NCI-H510A treated with DMSO at 0.1 percent for 48 hours (cell line): ENCODE measurements at regions not wholly inside any gene's neighbourhood (a gene's known extent, or its start where the extent isn't known, plus 50 kb on each side); places are given as distances from the start of the nearest gene placed in this dataset.

Experiments used
- DNase-seq: peaks from one replicate; lab custom pipeline; 2025; lab: John Stamatoyannopoulos, UW

DNA sequence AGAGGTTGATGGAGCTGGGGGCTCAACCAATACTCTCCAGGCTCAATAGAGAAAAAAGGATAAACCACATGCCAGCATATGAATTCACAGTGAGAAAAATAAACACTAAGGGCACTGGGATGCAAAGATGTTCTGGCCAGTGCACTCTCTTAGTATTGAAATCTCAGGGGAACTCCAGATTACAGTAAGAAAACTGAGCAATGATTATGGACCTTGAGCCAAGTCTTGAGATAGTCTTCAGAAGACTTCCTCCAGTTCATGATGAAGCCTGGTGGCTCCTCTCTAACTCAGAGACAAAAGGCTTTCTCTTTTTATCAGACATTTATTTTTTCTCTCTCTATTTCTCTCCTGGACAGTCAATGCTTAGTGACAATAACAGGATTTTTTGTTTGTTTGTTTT lies 139.8 kb upstream of the SPEF2 start:
- no peak for DNase-seq

DNA sequence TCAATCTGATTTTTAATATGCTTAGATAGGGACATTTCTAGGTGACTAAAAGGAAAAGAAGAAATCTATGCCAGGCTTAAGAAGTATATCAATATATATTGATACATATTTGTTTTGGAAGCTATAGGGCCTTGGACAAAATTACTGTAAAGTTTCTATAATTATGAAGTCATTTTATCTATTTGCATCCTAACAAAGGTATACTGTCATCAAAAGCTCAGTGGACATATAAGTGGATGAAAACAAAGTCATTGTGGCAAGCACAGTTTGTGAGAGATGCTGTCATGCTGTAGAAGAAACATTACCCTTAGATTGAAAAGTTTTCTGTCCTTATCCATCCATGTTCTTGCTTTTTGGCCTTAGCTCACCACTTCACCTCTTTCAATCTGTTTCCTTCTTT lies 140.3 kb upstream of the SPEF2 start:
- no peak for DNase-seq

GRCh38 chr5:35476797-35477196 lies 140.9 kb upstream of the SPEF2 start:
- no peak for DNase-seq

DNA sequence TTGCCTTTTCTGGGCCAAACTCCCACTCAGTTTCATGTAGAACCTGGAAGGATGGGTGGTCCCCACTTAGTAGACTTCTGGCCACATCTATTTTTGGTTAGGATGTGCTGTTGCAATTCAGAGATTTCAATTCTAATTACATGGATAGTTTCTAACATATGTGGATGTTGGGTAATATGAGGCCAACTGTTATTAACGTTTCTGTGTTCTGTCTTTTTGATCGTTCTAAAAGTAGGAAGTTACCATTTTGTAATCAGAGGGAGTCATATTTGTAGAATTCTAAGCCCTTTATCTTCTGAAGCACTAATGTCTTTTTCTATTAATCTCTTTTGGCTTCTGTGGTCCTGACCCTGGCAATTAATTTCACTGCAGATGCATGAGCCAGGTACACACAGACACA lies 141.6 kb upstream of the SPEF2 start:
- DNase-seq = no peak

- no peak for DNase-seq
Measured at GRCh38 chr5:35473589-35473988, 144.1 kb upstream of the SPEF2 start.

DNA sequence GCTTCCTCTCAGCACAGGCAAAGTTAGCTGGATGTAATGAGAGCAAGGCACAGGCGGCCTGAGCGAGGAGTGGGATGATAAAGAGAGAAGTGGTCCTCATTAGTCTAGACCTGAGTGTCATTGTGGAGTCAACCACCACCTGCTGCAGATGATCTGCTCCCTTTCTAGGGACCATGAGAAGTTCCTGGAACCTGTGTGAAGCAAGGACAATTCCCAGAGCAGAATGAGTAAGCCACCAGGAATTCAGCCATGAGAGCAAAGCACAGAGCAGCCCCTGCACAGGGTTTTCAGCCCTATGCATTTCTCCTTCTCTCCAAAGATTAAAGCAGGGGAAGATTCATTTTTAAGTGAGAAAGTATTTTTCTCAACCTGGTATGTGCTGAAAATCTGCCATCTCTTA lies 146.8 kb upstream of the SPEF2 start:
- no peak for DNase-seq

- DNase-seq = no peak
Measured at GRCh38 chr5:35468811-35469210, 148.9 kb upstream of the SPEF2 start.

GRCh38 chr5:35466746-35467145 lies 150.9 kb upstream of the SPEF2 start:
- DNase-seq = no peak

GRCh38 chr5:35464757-35465156 lies 152.9 kb upstream of the SPEF2 start:
- no peak for DNase-seq

- DNase-seq = no peak
Measured at GRCh38 chr5:35461530-35461929, 156.1 kb upstream of the SPEF2 start.

DNA sequence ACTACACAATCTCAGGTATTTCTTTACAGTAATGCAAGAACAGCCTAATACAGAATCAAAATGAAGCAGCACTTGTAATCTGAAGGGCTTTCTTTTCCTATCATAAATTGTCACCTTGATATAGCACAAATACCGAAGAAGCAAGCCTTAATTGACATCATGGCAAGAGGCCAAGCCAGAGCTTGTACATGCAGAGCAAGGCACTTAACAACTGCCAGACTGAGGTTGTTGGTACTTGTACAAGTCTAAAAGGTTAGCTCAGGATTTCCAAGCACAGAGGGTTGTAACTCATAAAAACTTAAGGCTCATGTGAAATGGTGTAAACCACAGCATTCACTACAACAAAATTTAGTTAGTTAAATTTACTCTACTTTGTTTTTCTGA lies 158.8 kb upstream of the SPEF2 start:
- no peak for DNase-seq

- no peak for DNase-seq
Measured at GRCh38 chr5:35457912-35458823, 159.5 kb upstream of the SPEF2 start.

- no peak for DNase-seq
Measured at GRCh38 chr5:35456506-35456905, 161.2 kb upstream of the SPEF2 start.

DNA sequence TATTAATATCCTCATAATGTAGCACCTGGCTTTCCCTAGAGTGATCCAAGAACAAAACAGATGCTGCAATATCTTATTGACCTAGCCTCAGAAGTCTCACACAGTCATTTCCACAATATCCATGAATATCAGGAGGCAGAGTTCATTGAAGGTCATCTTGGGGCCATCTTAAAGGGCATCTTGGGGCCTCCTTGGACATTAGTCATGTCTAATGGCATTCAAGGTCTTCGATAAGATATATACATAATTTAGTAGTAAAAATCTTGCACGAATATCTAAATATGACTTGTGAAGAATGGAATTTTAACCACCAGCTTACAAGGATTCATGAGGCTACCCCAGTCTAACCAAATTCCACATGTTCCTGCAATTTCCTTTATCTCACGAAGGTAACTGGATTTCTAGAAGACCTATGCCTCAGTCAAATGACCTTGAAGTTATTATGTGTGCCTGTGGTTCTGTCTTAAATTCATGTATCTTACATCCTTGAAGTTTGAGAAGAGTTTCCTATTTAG lies 163.6 kb upstream of the SPEF2 start:
- no peak for DNase-seq

DNA sequence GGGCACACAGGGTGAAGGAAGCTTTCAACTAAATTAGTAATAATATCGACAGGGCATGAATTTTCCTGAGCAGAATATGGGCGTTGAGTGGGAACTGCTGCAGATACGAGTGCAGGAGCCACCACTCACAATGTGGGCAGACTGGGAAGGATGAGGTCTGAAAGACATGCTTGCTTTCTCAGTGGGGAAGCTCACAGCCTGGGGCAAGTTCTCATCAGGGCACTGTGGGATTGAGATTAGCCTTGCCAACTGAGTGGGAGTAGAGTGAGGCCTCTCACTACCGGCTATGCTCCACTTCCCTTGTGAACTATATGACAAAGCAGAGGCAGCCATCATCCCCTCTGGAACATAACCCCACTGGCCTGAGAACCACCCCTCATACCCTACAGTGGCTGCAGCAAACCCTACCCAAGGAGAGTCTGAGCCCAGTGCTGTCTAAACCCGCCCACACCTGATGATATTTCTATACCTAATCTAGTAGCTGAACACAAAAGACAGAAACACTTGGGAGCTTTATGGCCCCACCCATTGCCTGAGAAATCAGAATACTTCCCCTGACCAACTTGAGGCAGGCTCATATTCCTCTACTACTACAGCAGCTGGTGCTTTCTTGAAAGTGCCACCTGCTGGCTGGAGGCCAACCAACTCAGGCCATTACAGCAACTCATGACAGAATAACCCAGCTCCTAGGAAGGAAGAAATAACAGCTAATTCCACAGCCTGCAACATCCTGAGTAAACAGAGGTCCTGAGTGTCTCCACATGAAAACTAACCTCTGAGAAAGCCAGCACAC lies 173.7 kb upstream of the SPEF2 start:
- no peak for DNase-seq

DNA sequence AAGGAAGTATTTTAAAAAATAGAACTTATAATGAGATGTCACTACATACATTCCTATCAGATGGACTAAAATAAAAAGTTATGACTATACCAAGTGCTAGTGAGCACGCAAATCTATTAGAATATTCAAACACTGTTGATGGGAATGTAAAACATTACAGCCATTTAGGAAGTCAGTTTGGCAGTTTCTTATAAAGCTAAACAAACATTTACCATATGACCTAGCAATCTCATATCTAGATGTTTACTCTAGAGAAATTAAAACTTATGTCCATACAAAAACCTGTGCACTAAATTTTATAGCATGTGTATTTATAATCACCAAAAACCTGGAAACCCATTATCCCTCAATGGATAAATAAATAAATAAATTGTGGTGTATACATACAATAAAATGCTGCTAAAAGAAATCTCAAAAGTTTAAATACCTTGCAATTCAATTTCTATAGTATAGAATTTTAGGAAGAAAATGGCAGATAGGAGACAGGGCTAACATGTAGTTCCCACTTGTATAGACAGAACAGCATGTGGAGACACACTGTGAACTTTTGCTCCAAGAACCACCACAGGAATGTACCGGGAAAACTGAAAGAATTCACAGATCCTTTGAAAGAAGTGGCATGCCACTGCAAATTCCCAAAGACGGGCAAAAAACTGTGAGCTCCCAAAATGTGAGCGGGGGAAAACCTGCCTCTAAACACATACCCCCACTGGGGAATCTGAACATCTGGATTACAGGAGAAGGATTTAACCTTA lies 174.6 kb upstream of the SPEF2 start:
- no peak for DNase-seq

DNA sequence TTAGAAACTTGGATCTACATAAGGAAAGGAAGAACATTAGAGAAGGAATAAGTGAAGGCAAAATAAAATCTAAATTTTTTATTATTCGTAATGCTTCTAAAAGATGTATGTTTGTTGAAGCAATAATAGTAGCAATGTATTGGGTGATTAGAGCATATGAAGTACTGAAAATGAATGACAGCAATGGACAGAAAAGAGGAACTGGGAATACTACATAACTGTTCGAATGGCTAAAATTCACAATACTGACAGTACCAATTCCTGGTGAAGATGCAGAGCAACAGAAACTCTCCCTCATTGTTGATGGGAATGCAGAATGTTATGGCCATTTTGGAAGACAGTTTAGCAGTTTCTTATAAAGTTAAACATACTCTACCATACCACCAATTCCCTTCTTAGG lies 177.3 kb upstream of the SPEF2 start:
- no peak for DNase-seq

DNA sequence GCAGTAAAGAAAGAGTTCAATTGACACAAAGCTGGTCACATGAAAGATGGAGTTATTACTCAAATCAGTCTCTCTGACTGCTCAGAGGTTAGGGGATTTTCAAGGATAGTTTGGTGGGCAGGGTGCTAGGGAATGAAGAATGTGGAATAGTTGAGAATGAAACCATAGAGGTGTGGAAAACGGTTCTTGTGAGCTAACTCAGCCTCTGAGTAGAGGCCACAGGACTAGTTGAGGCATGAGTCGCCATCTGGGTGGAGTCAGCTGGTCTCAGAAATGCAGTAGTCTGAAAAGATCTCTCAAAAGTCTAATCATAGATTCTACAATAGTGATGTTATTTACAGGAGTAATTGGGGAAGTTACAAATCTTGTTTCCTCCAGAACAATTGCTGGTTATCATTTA lies 178.9 kb upstream of the SPEF2 start:
- no peak for DNase-seq

DNA sequence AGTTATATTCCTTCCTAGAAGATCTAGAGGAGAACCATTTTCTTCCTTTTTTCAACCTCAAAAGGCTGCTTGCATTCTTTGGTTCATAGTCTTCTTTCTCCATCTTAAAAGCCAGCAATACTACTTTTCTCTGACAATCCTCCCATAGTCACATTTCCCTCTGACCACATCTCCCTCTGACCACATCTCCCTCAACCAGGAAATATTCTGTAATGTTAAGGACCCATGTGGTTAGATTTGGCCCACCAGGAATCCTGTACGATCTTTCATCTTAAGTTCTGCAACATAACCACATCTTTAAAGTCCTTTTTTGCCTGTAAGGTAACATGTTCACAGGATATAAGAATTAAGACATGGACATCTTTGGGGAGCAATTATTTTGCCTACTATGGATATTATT lies 179.4 kb upstream of the SPEF2 start:
- DNase-seq = no peak

DNA sequence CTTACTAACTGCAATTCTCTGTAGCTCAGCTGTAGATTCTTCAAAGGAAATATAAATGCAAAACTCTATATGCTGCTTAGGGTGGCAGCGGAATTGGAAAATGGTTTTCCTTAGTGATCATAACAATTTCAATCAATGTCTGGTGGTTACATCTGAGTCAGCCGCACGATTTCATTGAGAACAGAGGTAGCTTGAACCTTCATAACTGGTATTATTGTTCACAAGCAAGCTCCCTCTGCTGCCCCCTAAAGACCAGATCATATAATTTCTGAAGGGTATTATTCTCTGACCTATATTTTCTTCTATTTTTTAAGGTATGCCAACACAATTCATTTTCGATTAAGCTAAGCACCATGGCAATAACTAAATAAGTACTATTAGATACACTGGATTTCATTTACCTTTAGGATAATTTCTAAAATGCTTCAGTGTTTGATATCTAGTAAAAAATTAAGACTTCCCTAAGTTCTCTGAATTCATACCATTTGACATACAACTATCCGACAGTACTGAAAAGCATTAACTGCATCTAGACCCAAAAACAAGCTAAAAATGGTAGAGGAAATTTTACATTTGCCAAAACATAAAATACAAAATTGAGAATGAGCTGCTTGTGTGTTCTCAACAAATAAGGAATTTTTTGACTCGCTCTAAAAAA lies 181.1 kb upstream of the SPEF2 start:
- DNase-seq = peak; percentile 21

DNA sequence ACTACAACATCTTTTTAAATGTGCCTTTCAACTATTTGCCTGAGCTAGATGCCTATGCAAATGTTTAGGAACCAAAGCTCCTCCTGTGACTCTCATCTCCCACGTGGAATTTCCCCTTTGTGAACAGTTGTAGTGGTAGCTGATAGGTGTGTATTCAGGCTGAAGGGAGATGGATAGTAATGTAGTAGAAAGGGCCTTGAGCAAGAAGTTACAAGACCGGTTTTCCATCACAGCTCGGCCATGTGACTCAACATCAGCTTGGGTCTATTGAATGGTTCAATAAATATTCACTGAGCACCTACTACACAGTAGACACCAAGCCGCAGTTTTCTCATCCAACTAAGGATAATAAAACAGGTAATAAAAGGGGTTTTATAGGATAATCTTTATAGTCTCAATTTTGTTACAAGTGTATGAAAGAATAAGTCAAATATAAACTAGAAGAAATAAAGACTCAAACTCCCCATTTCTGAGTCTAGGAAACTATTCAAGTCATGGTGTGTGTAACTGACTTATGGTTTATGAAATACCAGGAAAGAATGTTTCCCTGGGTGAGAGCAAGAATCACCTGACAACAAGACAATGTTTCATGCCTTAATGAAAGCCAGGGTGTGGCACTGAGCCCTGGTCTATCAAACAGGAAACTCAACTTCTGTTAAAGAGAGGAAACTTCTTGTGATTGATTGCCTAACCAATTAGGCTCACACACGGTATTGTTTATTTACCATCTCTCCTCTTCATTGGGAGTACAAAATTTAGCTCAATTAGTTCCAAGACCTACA lies 187.1 kb upstream of the SPEF2 start:
- no peak for DNase-seq
